ENCODE measurements at regions not wholly inside any gene's neighbourhood (a gene's known extent, or its start where the extent isn't known, plus 50 kb on each side); places are given as distances from the start of the nearest gene placed in this dataset.

DNA sequence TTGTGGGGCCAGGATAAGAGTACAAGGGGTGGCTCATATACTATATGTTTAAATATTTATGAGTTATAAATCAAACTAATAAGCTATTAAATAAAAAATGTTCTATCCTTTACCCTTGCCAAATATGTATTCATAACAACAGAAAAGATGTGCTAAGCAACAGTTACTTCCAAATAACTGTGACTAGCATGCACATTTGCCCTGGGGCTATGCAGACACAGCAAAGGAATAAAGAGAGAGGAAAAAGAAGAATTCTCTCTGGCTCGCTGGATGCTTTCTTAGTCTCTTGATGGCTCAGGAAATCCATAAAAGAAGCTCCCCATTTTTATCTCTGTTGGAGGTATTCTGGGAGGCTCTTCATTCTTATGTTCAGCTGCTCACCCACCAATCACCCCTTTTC, 182.4 kb upstream of the ATP10B start:
- H3K4me3 ChIP-seq (ENCODE audit: low read depth in 1 of 2, low read length in 2 of 2), result no peak overlapping the region
- H2AFZ ChIP-seq (ENCODE audit: low read depth, low read length), result no peak overlapping the region
- H4K20me1 ChIP-seq (ENCODE audit: insufficient read depth, low read length), result no peaks in the 10 kb centered on the region
- DNase-seq, result no peak
- H3K79me2 ChIP-seq (ENCODE audit: insufficient read depth, low read length), result no peaks in the 10 kb centered on the region
- no peak for TF ChIP-seq EZH2 (IDR thresholded peaks at IDR 0.05; ENCODE audit: borderline replicate concordance, low read depth, low read length, severe bottlenecking)
- TF ChIP-seq, protein P1, sequence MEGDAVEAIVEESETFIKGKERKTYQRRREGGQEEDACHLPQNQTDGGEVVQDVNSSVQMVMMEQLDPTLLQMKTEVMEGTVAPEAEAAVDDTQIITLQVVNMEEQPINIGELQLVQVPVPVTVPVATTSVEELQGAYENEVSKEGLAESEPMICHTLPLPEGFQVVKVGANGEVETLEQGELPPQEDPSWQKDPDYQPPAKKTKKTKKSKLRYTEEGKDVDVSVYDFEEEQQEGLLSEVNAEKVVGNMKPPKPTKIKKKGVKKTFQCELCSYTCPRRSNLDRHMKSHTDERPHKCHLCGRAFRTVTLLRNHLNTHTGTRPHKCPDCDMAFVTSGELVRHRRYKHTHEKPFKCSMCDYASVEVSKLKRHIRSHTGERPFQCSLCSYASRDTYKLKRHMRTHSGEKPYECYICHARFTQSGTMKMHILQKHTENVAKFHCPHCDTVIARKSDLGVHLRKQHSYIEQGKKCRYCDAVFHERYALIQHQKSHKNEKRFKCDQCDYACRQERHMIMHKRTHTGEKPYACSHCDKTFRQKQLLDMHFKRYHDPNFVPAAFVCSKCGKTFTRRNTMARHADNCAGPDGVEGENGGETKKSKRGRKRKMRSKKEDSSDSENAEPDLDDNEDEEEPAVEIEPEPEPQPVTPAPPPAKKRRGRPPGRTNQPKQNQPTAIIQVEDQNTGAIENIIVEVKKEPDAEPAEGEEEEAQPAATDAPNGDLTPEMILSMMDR (IDR thresholded peaks at IDR 0.05; ENCODE audit: borderline replicate concordance, extremely low read depth, low read length, poor library complexity, severe bottlenecking), result no peak
- no peak overlapping the region for H3K9ac ChIP-seq (ENCODE audit: low read depth, low read length)
- H3K27ac ChIP-seq (ENCODE audit: low read length), result no peak overlapping the region
- no peak overlapping the region for H3K4me2 ChIP-seq (ENCODE audit: insufficient read depth, low read length)
- no peak for ATAC-seq (ENCODE audit: insufficient read depth, low read depth)
- H3K36me3 ChIP-seq (ENCODE audit: insufficient read depth, low read length), result no peaks in the 10 kb centered on the region
- H3K4me1 ChIP-seq (ENCODE audit: insufficient read depth, low read length), result no peaks in the 10 kb centered on the region
- no peaks in the 10 kb centered on the region for H3K27me3 ChIP-seq (ENCODE audit: insufficient read depth, low read length, poor library complexity)
- H3K9me3 ChIP-seq (ENCODE audit: insufficient read depth, low read length, severe bottlenecking), result no peaks in the 10 kb centered on the region

DNA sequence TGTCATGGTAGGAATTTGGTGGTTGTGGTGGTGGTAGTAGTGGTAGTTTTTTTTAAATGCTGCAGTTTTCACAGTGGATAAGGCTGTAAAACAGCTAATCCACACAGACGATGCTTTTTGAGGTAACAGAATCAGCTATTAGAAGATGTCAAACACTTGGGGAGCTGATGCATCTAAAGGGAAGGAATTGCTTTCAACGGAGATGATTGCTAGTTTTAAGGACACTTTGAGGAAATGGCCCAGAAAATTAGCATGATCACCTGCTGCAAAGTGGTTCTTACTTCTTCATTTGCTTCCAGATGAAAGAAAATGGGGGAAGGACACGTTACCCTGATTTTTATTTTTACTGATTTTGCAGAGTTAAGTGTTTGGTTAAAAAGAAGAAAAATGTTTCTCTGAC, 178.2 kb upstream of the ATP10B start:
- TF ChIP-seq, protein P1 (IDR thresholded peaks at IDR 0.05; ENCODE audit: borderline replicate concordance, extremely low read depth, low read length, poor library complexity, severe bottlenecking), result no peak
- TF ChIP-seq EZH2 (IDR thresholded peaks at IDR 0.05; ENCODE audit: borderline replicate concordance, low read depth, low read length, severe bottlenecking), result no peak
- H3K27ac ChIP-seq (ENCODE audit: low read length), result no peak overlapping the region
- H3K4me1 ChIP-seq (ENCODE audit: insufficient read depth, low read length), result peaks cover 35% of the 10 kb centered on the region
- H3K4me2 ChIP-seq (ENCODE audit: insufficient read depth, low read length), result no peak overlapping the region
- no peaks in the 10 kb centered on the region for H3K9me3 ChIP-seq (ENCODE audit: insufficient read depth, low read length, severe bottlenecking)
- H3K27me3 ChIP-seq (ENCODE audit: insufficient read depth, low read length, poor library complexity), result no peaks in the 10 kb centered on the region
- ATAC-seq (ENCODE audit: insufficient read depth, low read depth) (no peak), DNase-seq (no peak)
- H3K36me3 ChIP-seq (ENCODE audit: insufficient read depth, low read length), result no peaks in the 10 kb centered on the region
- H3K4me3 ChIP-seq (ENCODE audit: low read depth in 1 of 2, low read length in 2 of 2), result no peak overlapping the region
- H3K79me2 ChIP-seq (ENCODE audit: insufficient read depth, low read length), result no peaks in the 10 kb centered on the region
- no peaks in the 10 kb centered on the region for H4K20me1 ChIP-seq (ENCODE audit: insufficient read depth, low read length)
- no peak overlapping the region for H2AFZ ChIP-seq (ENCODE audit: low read depth, low read length)
- H3K9ac ChIP-seq (ENCODE audit: low read depth, low read length), result no peak overlapping the region

DNA sequence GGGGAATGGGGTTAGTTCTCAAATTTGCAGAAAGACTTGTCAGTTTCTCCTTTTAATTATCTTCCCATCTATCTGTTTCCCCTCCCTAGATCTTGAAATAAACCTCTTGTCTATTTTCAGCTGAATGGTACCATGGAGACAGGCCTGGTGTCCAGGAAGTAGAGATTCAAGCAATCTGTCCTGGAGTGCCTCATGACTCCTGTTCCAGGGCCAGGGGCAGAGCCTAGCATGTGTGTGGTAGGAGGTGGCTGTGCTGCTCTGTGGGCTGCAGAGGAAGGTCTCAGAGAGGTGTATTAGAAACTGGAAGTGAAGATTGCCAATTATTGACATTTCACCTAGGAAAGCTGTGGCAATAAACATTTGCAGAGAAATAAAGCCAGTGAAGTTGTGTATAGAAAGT, 175.8 kb upstream of the ATP10B start:
- Histone ChIP-seq H3K4me2 (ENCODE audit: insufficient read depth, low read length) (no peak overlapping the region), H2AFZ (ENCODE audit: low read depth, low read length) (no peak overlapping the region), H3K4me3 (ENCODE audit: low read depth in 1 of 2, low read length in 2 of 2) (no peak overlapping the region), H3K9ac (ENCODE audit: low read depth, low read length) (no peak overlapping the region), H3K36me3 (ENCODE audit: insufficient read depth, low read length) (no peaks in the 10 kb centered on the region), H3K27me3 (ENCODE audit: insufficient read depth, low read length, poor library complexity) (no peaks in the 10 kb centered on the region), H3K79me2 (ENCODE audit: insufficient read depth, low read length) (no peaks in the 10 kb centered on the region), H3K27ac (ENCODE audit: low read length) (no peak overlapping the region; the same call in 1 of the 2 replicates), H4K20me1 (ENCODE audit: insufficient read depth, low read length) (no peaks in the 10 kb centered on the region), H3K9me3 (ENCODE audit: insufficient read depth, low read length, severe bottlenecking) (no peaks in the 10 kb centered on the region), H3K4me1 (ENCODE audit: insufficient read depth, low read length) (peaks cover 35% of the 10 kb centered on the region)
- peak; percentile 26 for DNase-seq
- no peak for TF ChIP-seq EZH2 (IDR thresholded peaks at IDR 0.05; ENCODE audit: borderline replicate concordance, low read depth, low read length, severe bottlenecking)
- TF ChIP-seq, protein P1 (IDR thresholded peaks at IDR 0.05; ENCODE audit: borderline replicate concordance, extremely low read depth, low read length, poor library complexity, severe bottlenecking), result no peak
- ATAC-seq (ENCODE audit: insufficient read depth, low read depth), result peak; percentile 71

DNA sequence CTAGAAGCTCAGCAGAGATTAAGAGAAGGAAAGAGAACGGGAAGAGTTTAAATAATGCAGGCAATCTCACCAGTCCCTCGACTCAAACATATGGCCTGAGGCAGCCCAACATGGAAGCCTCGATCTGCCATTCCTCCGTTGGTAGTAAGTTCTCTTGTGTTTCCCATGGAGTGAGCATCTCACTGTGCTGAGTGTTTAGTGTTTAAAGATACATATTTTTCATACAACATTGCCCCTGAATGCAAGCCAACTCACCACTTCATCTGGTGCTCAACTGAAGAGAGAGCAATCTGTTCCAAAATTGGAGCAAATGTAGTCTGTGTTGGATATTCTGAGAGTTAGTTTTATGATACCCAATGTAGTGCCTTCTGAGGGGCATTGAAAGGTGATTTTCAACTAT, 171.5 kb upstream of the ATP10B start:
- Histone ChIP-seq H3K4me1 (ENCODE audit: insufficient read depth, low read length) (peaks cover 31% of the 10 kb centered on the region), H3K27me3 (ENCODE audit: insufficient read depth, low read length, poor library complexity) (no peaks in the 10 kb centered on the region), H3K36me3 (ENCODE audit: insufficient read depth, low read length) (no peaks in the 10 kb centered on the region), H3K4me2 (ENCODE audit: insufficient read depth, low read length) (no peak overlapping the region), H4K20me1 (ENCODE audit: insufficient read depth, low read length) (no peaks in the 10 kb centered on the region), H3K79me2 (ENCODE audit: insufficient read depth, low read length) (no peaks in the 10 kb centered on the region), H3K27ac (ENCODE audit: low read length) (no peak overlapping the region), H3K4me3 (ENCODE audit: low read depth in 1 of 2, low read length in 2 of 2) (no peak overlapping the region), H3K9me3 (ENCODE audit: insufficient read depth, low read length, severe bottlenecking) (no peaks in the 10 kb centered on the region), H3K9ac (ENCODE audit: low read depth, low read length) (no peak overlapping the region), H2AFZ (ENCODE audit: low read depth, low read length) (no peak overlapping the region)
- no peak for TF ChIP-seq EZH2 (IDR thresholded peaks at IDR 0.05; ENCODE audit: borderline replicate concordance, low read depth, low read length, severe bottlenecking)
- TF ChIP-seq, protein P1 (IDR thresholded peaks at IDR 0.05; ENCODE audit: borderline replicate concordance, extremely low read depth, low read length, poor library complexity, severe bottlenecking), result no peak
- no peak for DNase-seq
- ATAC-seq (ENCODE audit: insufficient read depth, low read depth), result no peak

Measured in DND-41 (cell line).